HS-27A (cell line): ENCODE measurements at regions not wholly inside any gene's neighbourhood (a gene's known extent, or its start where the extent isn't known, plus 50 kb on each side); places are given as distances from the start of the nearest gene placed in this dataset.

ENCODE experiments used
- DNase-seq: peaks from one replicate; pipeline ENCODE4 v3.0.0-alpha.2; 2012; ENCODE audit warnings: low read depth, missing footprints

- no peak for DNase-seq
Measured at GRCh38 chr10:5310914-5311313, 53.9 kb upstream of the UCN3 start.

GRCh38 chr10:5311617-5312016 lies 53.1 kb upstream of the UCN3 start:
- no peak for DNase-seq

- DNase-seq: no peak
Measured at GRCh38 chr10:5314840-5315239, 49.9 kb upstream of the UCN3 start.
